Lung (tissue), 11 donors: ENCODE measurements at regions not wholly inside any gene's neighbourhood (a gene's known extent, or its start where the extent isn't known, plus 50 kb on each side); places are given as distances from the start of the nearest gene placed in this dataset.

Source experiments
- ATAC-seq: fragments of 200-7000 bp; cut with Tn5 transposase; one replicate; pipeline ENCODE4 v1.9.1; 2020; ENCODE audit warnings: moderate number of reproducible peaks; ENCODE audit not compliant: insufficient read depth, low FRiP score
- DNase-seq, 3 donors: peaks; one replicate each; pipeline ENCODE4 v3.0.0-alpha.2; 2013 to 2017
- H3K27ac ChIP-seq, 2 donors: one replicate each; pipeline ENCODE4 v1.5.1; 2013; ENCODE audit warnings: mild to moderate bottlenecking in 2 of 2, moderate library complexity in 2 of 2, control low read depth in 1 of 2, inconsistent platforms in 1 of 2, low read depth in 1 of 2, low read length in 1 of 2
- H3K27me3 ChIP-seq, 3 donors: one replicate each; pipeline ENCODE4 v1.5.1; 2013; ENCODE audit warnings: low read length in 2 of 3; ENCODE audit not compliant: control insufficient read depth in 3 of 3, insufficient read depth in 3 of 3
- H3K36me3 ChIP-seq, 4 donors: one replicate each; pipeline ENCODE4 v1.5.1; 2013; ENCODE audit warnings: low read length in 4 of 4, mild to moderate bottlenecking in 1 of 4, moderate library complexity in 1 of 4; ENCODE audit not compliant: control insufficient read depth in 4 of 4, insufficient read depth in 4 of 4
- H3K4me1 ChIP-seq, 5 donors: one replicate each; pipeline ENCODE4 v1.5.1; 2013; ENCODE audit warnings: low read length in 5 of 5, mild to moderate bottlenecking in 2 of 5, moderate library complexity in 1 of 5; ENCODE audit not compliant: control insufficient read depth in 5 of 5, insufficient read depth in 5 of 5
- H3K4me3 ChIP-seq: one replicate; pipeline ENCODE4 v1.5.1; 2013; ENCODE audit warnings: mild to moderate bottlenecking, control low read depth, moderate library complexity
- H3K9ac ChIP-seq, 2 donors: one replicate each; pipeline ENCODE4 v1.5.1; 2013; ENCODE audit warnings: low read length in 2 of 2, control low read depth in 1 of 2; ENCODE audit not compliant: insufficient read depth in 1 of 2
- H3K9me3 ChIP-seq, 4 donors: one replicate each; pipeline ENCODE4 v1.5.1; 2013; ENCODE audit warnings: low read length in 3 of 4, mild to moderate bottlenecking in 1 of 4, moderate library complexity in 1 of 4; ENCODE audit not compliant: control insufficient read depth in 4 of 4, insufficient read depth in 3 of 4
- CTCF ChIP-seq: IDR thresholded peaks from 2 replicates; pipeline ENCODE4 v1.5.1; 2012; ENCODE audit warnings: mild to moderate bottlenecking; ENCODE audit errors: control extremely low read depth, extremely low read depth
- WGBS, 2 donors: extraction: QIAGEN DNeasy Blood & Tissue Kit; methylation state at CpG; one replicate each; pipeline ENCODE4 v1.1.7; 2013; 5-methylcytosine and 5-hydroxymethylcytosine counted together
- donor health status: control.
- donor health status: control.
- donor health status: Bipolar disorder and iron deficiency.
- donor health status: healthy.
- donor health status: DM: yes; HTN: yes; CAD: no.

- no peak for TF ChIP-seq CTCF
- Histone ChIP-seq H3K27me3 (no peaks in the 10 kb centered on the region), H3K36me3 (no peaks in the 10 kb centered on the region), H3K9ac (no peak overlapping the region), H3K27ac (no peak overlapping the region), H3K9me3 (no peaks in the 10 kb centered on the region), H3K4me3 (no peak overlapping the region), H3K4me1 (peaks cover 0 to 19% (median 6%) of the 10 kb centered on the region in 5 donors)
- DNase-seq (peak; percentile 24 to 86 (median 77)), ATAC-seq (peak; percentile 16)
- WGBS, 2 donors: 48 to 63% methylated on average over 4 of the region's 4 CpGs
Observed at GRCh38 chr2:204012072-204012653, 75.6 kb downstream of the ICOS start.

GRCh38 chr2:204015118-204015843, 78.7 kb downstream of the ICOS start:
- Histone ChIP-seq H3K27me3 (no peaks in the 10 kb centered on the region), H3K4me1 (peaks cover 0 to 17% (median 4%) of the 10 kb centered on the region in 5 donors), H3K27ac (no peak overlapping the region), H3K9me3 (no peaks in the 10 kb centered on the region), H3K9ac (no peak overlapping the region), H3K4me3 (no peak overlapping the region), H3K36me3 (no peaks in the 10 kb centered on the region)
- TF ChIP-seq CTCF: no peak
- DNase-seq: no peak
- WGBS, 2 donors: 75 to 76% methylated on average over 8 of the region's 8 CpGs
- ATAC-seq: no peak

GRCh38 chr2:204018717-204019116, 82.2 kb downstream of the ICOS start:
- Histone ChIP-seq H3K36me3 (no peaks in the 10 kb centered on the region), H3K4me1 (no peaks in the 10 kb centered on the region), H3K27ac (no peak overlapping the region), H3K9ac (no peak overlapping the region), H3K27me3 (no peaks in the 10 kb centered on the region), H3K9me3 (no peaks in the 10 kb centered on the region), H3K4me3 (no peak overlapping the region)
- ATAC-seq (no peak), DNase-seq (no peak)
- no peak for TF ChIP-seq CTCF
- WGBS, 2 donors: 90 to 92% methylated on average over 6 of the region's 6 CpGs
